ENCODE measurements at regions not wholly inside any gene's neighbourhood (a gene's known extent, or its start where the extent isn't known, plus 50 kb on each side); places are given as distances from the start of the nearest gene placed in this dataset.

DNA sequence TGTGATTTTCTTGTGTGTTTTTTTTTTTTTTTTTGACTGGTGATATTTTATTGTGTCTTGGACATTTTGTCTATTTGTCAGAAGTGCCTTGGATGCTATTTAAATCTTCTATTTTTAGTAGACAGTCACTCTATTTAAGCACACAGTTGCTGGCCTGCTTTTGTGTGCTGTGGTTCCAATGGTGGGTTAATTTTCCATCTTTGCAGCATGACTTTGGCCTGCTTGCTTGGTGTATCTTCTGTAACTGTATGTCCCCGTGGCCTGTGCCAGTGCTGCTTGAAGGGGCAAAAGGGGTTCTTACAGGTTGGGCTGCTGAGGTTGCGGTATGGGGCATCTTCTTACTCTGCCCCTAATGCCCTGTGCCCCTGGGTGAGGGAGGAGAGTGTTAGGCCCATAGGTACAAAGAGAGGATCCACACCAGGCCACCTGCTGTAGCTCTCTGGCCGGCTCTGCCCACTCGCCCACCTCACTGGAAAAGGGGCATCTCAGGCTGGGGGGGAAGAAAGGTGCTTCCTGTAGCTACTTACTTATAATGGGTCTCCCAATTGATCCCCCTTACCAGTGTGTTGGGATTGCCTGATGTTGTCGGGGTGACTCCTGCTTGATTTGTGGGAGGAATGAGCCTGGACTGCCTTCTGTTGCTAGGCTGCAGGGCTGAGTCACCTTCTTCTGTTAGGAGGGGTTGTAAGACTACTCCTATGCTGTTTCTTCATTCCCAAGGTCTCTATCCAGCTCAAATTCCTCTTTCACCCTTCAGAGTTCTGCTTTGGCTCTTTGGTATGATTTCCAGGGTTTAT, 490.0 kb upstream of the HS6ST1 start:
- TF ChIP-seq ZNF282 (CRISPR knock-in tag; IDR thresholded peaks at IDR 0.05) = no peak
- no peak for TF ChIP-seq POLR2AphosphoS2 (IDR thresholded peaks at IDR 0.05; ENCODE audit: low read length)
- TF ChIP-seq, protein P1, sequence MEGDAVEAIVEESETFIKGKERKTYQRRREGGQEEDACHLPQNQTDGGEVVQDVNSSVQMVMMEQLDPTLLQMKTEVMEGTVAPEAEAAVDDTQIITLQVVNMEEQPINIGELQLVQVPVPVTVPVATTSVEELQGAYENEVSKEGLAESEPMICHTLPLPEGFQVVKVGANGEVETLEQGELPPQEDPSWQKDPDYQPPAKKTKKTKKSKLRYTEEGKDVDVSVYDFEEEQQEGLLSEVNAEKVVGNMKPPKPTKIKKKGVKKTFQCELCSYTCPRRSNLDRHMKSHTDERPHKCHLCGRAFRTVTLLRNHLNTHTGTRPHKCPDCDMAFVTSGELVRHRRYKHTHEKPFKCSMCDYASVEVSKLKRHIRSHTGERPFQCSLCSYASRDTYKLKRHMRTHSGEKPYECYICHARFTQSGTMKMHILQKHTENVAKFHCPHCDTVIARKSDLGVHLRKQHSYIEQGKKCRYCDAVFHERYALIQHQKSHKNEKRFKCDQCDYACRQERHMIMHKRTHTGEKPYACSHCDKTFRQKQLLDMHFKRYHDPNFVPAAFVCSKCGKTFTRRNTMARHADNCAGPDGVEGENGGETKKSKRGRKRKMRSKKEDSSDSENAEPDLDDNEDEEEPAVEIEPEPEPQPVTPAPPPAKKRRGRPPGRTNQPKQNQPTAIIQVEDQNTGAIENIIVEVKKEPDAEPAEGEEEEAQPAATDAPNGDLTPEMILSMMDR (IDR thresholded peaks at IDR 0.05 in 2 of 3, conservative IDR thresholded peaks at IDR 0.05 in 1 of 3; ENCODE audit: insufficient read depth in 2 of 3, low read depth in 1 of 3, low read length in 3 of 3) = no peak
- TF ChIP-seq KDM5B (IDR thresholded peaks at IDR 0.05; ENCODE audit: insufficient replicate concordance, low read depth, low read length) = no peak
- TF ChIP-seq, protein P2, sequence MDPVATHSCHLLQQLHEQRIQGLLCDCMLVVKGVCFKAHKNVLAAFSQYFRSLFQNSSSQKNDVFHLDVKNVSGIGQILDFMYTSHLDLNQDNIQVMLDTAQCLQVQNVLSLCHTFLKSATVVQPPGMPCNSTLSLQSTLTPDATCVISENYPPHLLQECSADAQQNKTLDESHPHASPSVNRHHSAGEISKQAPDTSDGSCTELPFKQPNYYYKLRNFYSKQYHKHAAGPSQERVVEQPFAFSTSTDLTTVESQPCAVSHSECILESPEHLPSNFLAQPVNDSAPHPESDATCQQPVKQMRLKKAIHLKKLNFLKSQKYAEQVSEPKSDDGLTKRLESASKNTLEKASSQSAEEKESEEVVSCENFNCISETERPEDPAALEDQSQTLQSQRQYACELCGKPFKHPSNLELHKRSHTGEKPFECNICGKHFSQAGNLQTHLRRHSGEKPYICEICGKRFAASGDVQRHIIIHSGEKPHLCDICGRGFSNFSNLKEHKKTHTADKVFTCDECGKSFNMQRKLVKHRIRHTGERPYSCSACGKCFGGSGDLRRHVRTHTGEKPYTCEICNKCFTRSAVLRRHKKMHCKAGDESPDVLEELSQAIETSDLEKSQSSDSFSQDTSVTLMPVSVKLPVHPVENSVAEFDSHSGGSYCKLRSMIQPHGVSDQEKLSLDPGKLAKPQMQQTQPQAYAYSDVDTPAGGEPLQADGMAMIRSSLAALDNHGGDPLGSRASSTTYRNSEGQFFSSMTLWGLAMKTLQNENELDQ (CRISPR knock-in tag; IDR thresholded peaks at IDR 0.05; ENCODE audit: borderline replicate concordance) = no peak
- TF ChIP-seq, protein P3, sequence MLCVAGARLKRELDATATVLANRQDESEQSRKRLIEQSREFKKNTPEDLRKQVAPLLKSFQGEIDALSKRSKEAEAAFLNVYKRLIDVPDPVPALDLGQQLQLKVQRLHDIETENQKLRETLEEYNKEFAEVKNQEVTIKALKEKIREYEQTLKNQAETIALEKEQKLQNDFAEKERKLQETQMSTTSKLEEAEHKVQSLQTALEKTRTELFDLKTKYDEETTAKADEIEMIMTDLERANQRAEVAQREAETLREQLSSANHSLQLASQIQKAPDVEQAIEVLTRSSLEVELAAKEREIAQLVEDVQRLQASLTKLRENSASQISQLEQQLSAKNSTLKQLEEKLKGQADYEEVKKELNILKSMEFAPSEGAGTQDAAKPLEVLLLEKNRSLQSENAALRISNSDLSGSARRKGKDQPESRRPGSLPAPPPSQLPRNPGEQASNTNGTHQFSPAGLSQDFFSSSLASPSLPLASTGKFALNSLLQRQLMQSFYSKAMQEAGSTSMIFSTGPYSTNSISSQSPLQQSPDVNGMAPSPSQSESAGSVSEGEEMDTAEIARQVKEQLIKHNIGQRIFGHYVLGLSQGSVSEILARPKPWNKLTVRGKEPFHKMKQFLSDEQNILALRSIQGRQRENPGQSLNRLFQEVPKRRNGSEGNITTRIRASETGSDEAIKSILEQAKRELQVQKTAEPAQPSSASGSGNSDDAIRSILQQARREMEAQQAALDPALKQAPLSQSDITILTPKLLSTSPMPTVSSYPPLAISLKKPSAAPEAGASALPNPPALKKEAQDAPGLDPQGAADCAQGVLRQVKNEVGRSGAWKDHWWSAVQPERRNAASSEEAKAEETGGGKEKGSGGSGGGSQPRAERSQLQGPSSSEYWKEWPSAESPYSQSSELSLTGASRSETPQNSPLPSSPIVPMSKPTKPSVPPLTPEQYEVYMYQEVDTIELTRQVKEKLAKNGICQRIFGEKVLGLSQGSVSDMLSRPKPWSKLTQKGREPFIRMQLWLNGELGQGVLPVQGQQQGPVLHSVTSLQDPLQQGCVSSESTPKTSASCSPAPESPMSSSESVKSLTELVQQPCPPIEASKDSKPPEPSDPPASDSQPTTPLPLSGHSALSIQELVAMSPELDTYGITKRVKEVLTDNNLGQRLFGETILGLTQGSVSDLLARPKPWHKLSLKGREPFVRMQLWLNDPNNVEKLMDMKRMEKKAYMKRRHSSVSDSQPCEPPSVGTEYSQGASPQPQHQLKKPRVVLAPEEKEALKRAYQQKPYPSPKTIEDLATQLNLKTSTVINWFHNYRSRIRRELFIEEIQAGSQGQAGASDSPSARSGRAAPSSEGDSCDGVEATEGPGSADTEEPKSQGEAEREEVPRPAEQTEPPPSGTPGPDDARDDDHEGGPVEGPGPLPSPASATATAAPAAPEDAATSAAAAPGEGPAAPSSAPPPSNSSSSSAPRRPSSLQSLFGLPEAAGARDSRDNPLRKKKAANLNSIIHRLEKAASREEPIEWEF (CRISPR knock-in tag; IDR thresholded peaks at IDR 0.05) = no peak
- no peak for TF ChIP-seq CBX2 (IDR thresholded peaks at IDR 0.05; ENCODE audit: insufficient read depth, low read length, poor library complexity, severe bottlenecking)
- TF ChIP-seq, protein P4, sequence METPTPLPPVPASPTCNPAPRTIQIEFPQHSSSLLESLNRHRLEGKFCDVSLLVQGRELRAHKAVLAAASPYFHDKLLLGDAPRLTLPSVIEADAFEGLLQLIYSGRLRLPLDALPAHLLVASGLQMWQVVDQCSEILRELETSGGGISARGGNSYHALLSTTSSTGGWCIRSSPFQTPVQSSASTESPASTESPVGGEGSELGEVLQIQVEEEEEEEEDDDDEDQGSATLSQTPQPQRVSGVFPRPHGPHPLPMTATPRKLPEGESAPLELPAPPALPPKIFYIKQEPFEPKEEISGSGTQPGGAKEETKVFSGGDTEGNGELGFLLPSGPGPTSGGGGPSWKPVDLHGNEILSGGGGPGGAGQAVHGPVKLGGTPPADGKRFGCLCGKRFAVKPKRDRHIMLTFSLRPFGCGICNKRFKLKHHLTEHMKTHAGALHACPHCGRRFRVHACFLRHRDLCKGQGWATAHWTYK (CRISPR knock-in tag; IDR thresholded peaks at IDR 0.05) = no peak
